ENCODE measurements at regions not wholly inside any gene's neighbourhood (a gene's known extent, or its start where the extent isn't known, plus 50 kb on each side); places are given as distances from the start of the nearest gene placed in this dataset.

- no peak for DNase-seq (ENCODE audit: low read depth in 1 of 2, low spot score in 1 of 2)
- H3K36me3 ChIP-seq = no peaks in the 10 kb centered on the region
- TF ChIP-seq CTCF (IDR thresholded peaks at IDR 0.05; ENCODE audit: low read depth, low read length) = no peak
- no peak overlapping the region for H3K4me3 ChIP-seq
- no peaks in the 10 kb centered on the region for H3K9me3 ChIP-seq (ENCODE audit: low read depth)
- no peaks in the 10 kb centered on the region for H3K27me3 ChIP-seq
- H3K27ac ChIP-seq = no peak overlapping the region
- no peaks in the 10 kb centered on the region for H3K4me1 ChIP-seq (ENCODE audit: low read depth)
Observed at GRCh38 chr2:16882706-16883105, 217.1 kb upstream of the CYRIA start.

- no peak for TF ChIP-seq CTCF (IDR thresholded peaks at IDR 0.05; ENCODE audit: low read depth, low read length)
- Histone ChIP-seq H3K27me3 (no peaks in the 10 kb centered on the region), H3K4me1 (ENCODE audit: low read depth) (no peaks in the 10 kb centered on the region), H3K36me3 (no peaks in the 10 kb centered on the region), H3K9me3 (ENCODE audit: low read depth) (no peaks in the 10 kb centered on the region), H3K27ac (no peak overlapping the region), H3K4me3 (no peak overlapping the region)
- DNase-seq (ENCODE audit: low read depth in 1 of 2, low spot score in 1 of 2) = no peak
Observed at GRCh38 chr2:16881122-16881521, 215.5 kb upstream of the CYRIA start.

GRCh38 chr2:16871411-16871810 lies 205.8 kb upstream of the CYRIA start:
- H3K4me3 ChIP-seq = no peak overlapping the region
- no peak overlapping the region for H3K27ac ChIP-seq
- no peak for DNase-seq (ENCODE audit: low read depth in 1 of 2, low spot score in 1 of 2)
- no peaks in the 10 kb centered on the region for H3K9me3 ChIP-seq (ENCODE audit: low read depth)
- H3K4me1 ChIP-seq (ENCODE audit: low read depth) = peaks cover 11% of the 10 kb centered on the region
- no peaks in the 10 kb centered on the region for H3K27me3 ChIP-seq
- TF ChIP-seq CTCF (IDR thresholded peaks at IDR 0.05; ENCODE audit: low read depth, low read length) = no peak
- H3K36me3 ChIP-seq = no peaks in the 10 kb centered on the region

- H3K27ac ChIP-seq = no peak overlapping the region
- no peak for DNase-seq (ENCODE audit: low read depth in 1 of 2, low spot score in 1 of 2)
- TF ChIP-seq CTCF (IDR thresholded peaks at IDR 0.05; ENCODE audit: low read depth, low read length) = no peak
- H3K36me3 ChIP-seq = no peaks in the 10 kb centered on the region
- no peaks in the 10 kb centered on the region for H3K27me3 ChIP-seq
- H3K4me3 ChIP-seq = no peak overlapping the region
- no peaks in the 10 kb centered on the region for H3K9me3 ChIP-seq (ENCODE audit: low read depth)
- H3K4me1 ChIP-seq (ENCODE audit: low read depth) = peaks cover 11% of the 10 kb centered on the region
Observed at GRCh38 chr2:16870491-16871076, 204.9 kb upstream of the CYRIA start.

- Histone ChIP-seq H3K27me3 (no peaks in the 10 kb centered on the region), H3K9me3 (ENCODE audit: low read depth) (no peaks in the 10 kb centered on the region), H3K27ac (no peak overlapping the region), H3K36me3 (no peaks in the 10 kb centered on the region), H3K4me3 (no peak overlapping the region), H3K4me1 (ENCODE audit: low read depth) (peaks cover 11% of the 10 kb centered on the region)
- no peak for TF ChIP-seq CTCF (IDR thresholded peaks at IDR 0.05; ENCODE audit: low read depth, low read length)
- no peak for DNase-seq (ENCODE audit: low read depth in 1 of 2, low spot score in 1 of 2)
Observed at GRCh38 chr2:16869711-16870110, 204.1 kb upstream of the CYRIA start.

GRCh38 chr2:16862471-16862870 lies 196.8 kb upstream of the CYRIA start:
- no peak for TF ChIP-seq CTCF (IDR thresholded peaks at IDR 0.05; ENCODE audit: low read depth, low read length)

More at GRCh38 chr2:16862471-16862870, 196.8 kb upstream of the CYRIA start:
- no peak overlapping the region for H3K27ac ChIP-seq
- no peak overlapping the region for H3K4me3 ChIP-seq
- no peaks in the 10 kb centered on the region for H3K9me3 ChIP-seq (ENCODE audit: low read depth)
- no peaks in the 10 kb centered on the region for H3K4me1 ChIP-seq (ENCODE audit: low read depth)
- DNase-seq (ENCODE audit: low read depth in 1 of 2, low spot score in 1 of 2) = no peak
- H3K36me3 ChIP-seq = no peaks in the 10 kb centered on the region
- H3K27me3 ChIP-seq = no peaks in the 10 kb centered on the region

Data from cardiac muscle cell (in vitro differentiated cells and primary cell).